GM12878 (cell line): ENCODE measurements at regions not wholly inside any gene's neighbourhood (a gene's known extent, or its start where the extent isn't known, plus 50 kb on each side); places are given as distances from the start of the nearest gene placed in this dataset.

ENCODE experiments used
- ATAC-seq: fragments of 200-7000 bp; cut with Tn5 transposase; 3 replicates; pipeline ENCODE4 v1.9.1; 2020; ENCODE audit warnings: mild to moderate bottlenecking, moderate library complexity
- BruUV-seq: library from RNA; stranded (reverse); fragments of 400-500 nt; replicated peaks from 2 replicates; lab custom pipeline; 2021; lab: Mats Ljungman, UMichigan
- CTCF ChIA-PET: fragments of 300-600 bp; sonication (Branson Sonifier 250); formaldehyde crosslinking; extraction: SDS; loops from one replicate; lab custom pipeline; 2021; ENCODE audit warnings: inconsistent platforms; lab: Yijun Ruan, JAX
- POLR2A ChIA-PET: fragments of 350-600 bp; formaldehyde crosslinking; extraction: SDS; loops from one replicate; lab custom pipeline; 2021; ENCODE audit warnings: inconsistent platforms; lab: Charles Lee
- RAD21 ChIA-PET: fragments of 300-600 bp; sonication (Branson Sonifier 250); formaldehyde crosslinking; loops from one replicate; lab custom pipeline; 2023; ENCODE audit warnings: antibody characterized with exemption; ENCODE audit not compliant: unreplicated experiment; lab: Charles Lee
- SMC1A ChIA-PET: fragments of 300-600 bp; sonication (Branson Sonifier 250); formaldehyde crosslinking; loops from one replicate; lab custom pipeline; 2023; ENCODE audit not compliant: unreplicated experiment, uncharacterized antibody; lab: Charles Lee
- DNase-seq: peaks from one replicate; pipeline ENCODE4 v3.0.0-alpha.2; 2011; ENCODE audit warnings: low read depth, low spot score
- FAIRE-seq: peaks from 3 replicates; lab custom pipeline; 2011; peaks lifted over from hg19 to GRCh38; lab: Jason Lieb, UNC
- H2AFZ ChIP-seq: 2 replicates; pipeline ENCODE4 v1.6.0; 2011; ENCODE audit warnings: low read depth, low read length, control low read depth; ENCODE audit not compliant: control insufficient read depth
- H3K27ac ChIP-seq: 2 replicates; pipeline ENCODE4 v1.5.1; 2011; ENCODE audit warnings: control low read depth; ENCODE audit not compliant: control insufficient read depth, insufficient read depth
- H3K27me3 ChIP-seq, 2 experiments: replicated peaks in 1 of 2; 2 replicates each; pipeline versions ENCODE4 v1.6.0 to v1.6.1; 2011; ENCODE audit warnings: low read length in 1 of 2; ENCODE audit not compliant: control insufficient read depth in 2 of 2, insufficient read depth in 2 of 2
- H3K36me3 ChIP-seq, 2 experiments: 2 replicates each; pipeline ENCODE4 v1.5.1; 2011; ENCODE audit warnings: low read length in 1 of 2; ENCODE audit not compliant: control insufficient read depth in 2 of 2, insufficient read depth in 2 of 2
- H3K4me1 ChIP-seq: 2 replicates; pipeline ENCODE4 v1.6.1; 2011; ENCODE audit warnings: mild to moderate bottlenecking, low read length, moderate library complexity, mixed read lengths; ENCODE audit not compliant: control insufficient read depth, insufficient read depth
- H3K4me2 ChIP-seq: 2 replicates; pipeline ENCODE4 v1.6.0; 2011; ENCODE audit warnings: control low read depth; ENCODE audit not compliant: control insufficient read depth, insufficient read depth
- H3K4me3 ChIP-seq: fragments of 200-600 bp; sonication (generic); 2 replicates; pipeline ENCODE4 v1.5.1; 2016
- H3K79me2 ChIP-seq: 2 replicates; pipeline ENCODE4 v1.6.0; 2011; ENCODE audit warnings: low read length; ENCODE audit not compliant: control insufficient read depth, insufficient read depth
- H3K9ac ChIP-seq: 2 replicates; pipeline ENCODE4 v1.8.0; 2011; ENCODE audit warnings: low read length, control low read depth, mixed read lengths; ENCODE audit not compliant: control insufficient read depth, insufficient read depth
- H3K9me3 ChIP-seq: replicated peaks from 3 replicates; pipeline ENCODE4 v1.5.1; 2011; ENCODE audit warnings: mild to moderate bottlenecking, low read length; ENCODE audit not compliant: control insufficient read depth, insufficient read depth
- H4K20me1 ChIP-seq: 2 replicates; pipeline ENCODE4 v1.6.0; 2011; ENCODE audit not compliant: control insufficient read depth, insufficient read depth
- CHD2 ChIP-seq: IDR thresholded peaks from 2 replicates; pipeline ENCODE4 v1.6.1; 2011; ENCODE audit warnings: low read depth, low read length, improper control_type of control experiment, borderline replicate concordance
- CREM ChIP-seq: IDR thresholded peaks from 2 replicates; pipeline ENCODE4 v1.6.1; 2014; ENCODE audit warnings: antibody characterized with exemption, low read depth
- FOXM1 ChIP-seq: IDR thresholded peaks from 2 replicates; pipeline ENCODE4 v1.6.1; 2012; ENCODE audit warnings: low read depth, mild to moderate bottlenecking, inconsistent platforms, low read length, moderate library complexity
- KLF5 ChIP-seq: fragments of 450-650 bp; IDR thresholded peaks from 2 replicates; pipeline ENCODE4 v1.6.1; 2014; ENCODE audit warnings: mild to moderate bottlenecking; ENCODE audit not compliant: partially characterized antibody
- NFYA ChIP-seq: IDR thresholded peaks from 2 replicates; pipeline ENCODE4 v1.6.1; 2011; ENCODE audit warnings: low read depth, mild to moderate bottlenecking, low read length, improper control_type of control experiment, borderline replicate concordance
- RAD21 ChIP-seq: IDR thresholded peaks from 2 replicates; pipeline ENCODE4 v1.6.1; 2011; ENCODE audit warnings: mild to moderate bottlenecking, low read depth, low read length, moderate library complexity; ENCODE audit not compliant: insufficient read depth
- SIN3A ChIP-seq: IDR thresholded peaks from 2 replicates; pipeline ENCODE4 v1.6.1; 2012; ENCODE audit warnings: low read depth, low read length, improper control_type of control experiment
- SREBF1 ChIP-seq: IDR thresholded peaks from 2 replicates; pipeline ENCODE4 v1.6.1; 2012; ENCODE audit warnings: mild to moderate bottlenecking, low read length
- ZBTB4 ChIP-seq: fragments of 450-650 bp; formaldehyde crosslinking; IDR thresholded peaks from 2 replicates; pipeline ENCODE4 v1.4.0; 2022; ENCODE audit warnings: mild to moderate bottlenecking, moderate library complexity
- ZNF217 ChIP-seq: fragments of 450-650 bp; IDR thresholded peaks from 2 replicates; pipeline ENCODE4 v1.6.1; 2017; ENCODE audit warnings: antibody characterized with exemption, mild to moderate bottlenecking
- WGBS: methylation state at CpG from one replicate; pipeline ENCODE4 v1.1.6; 2016; ENCODE audit warnings: low lambda C conversion rate; ENCODE audit not compliant: insufficient replicate concordance, insufficient coverage; ENCODE audit errors: missing lambda C conversion rate; 5-methylcytosine and 5-hydroxymethylcytosine counted together
- in situ Hi-C: fragments of 300-500 bp; cut with MboI; formaldehyde crosslinking; loops from 9 replicates; pipeline ENCODE4 v1.14.3; 2018; ENCODE audit warnings: mixed read lengths
- intact Hi-C: fragments of 100-400 bp; cut with micrococcal nuclease; formaldehyde crosslinking; loops from one replicate; pipeline ENCODE4 v1.14.2; 2022; ENCODE audit not compliant: unreplicated experiment

GRCh38 chr19:46953955-46954501, 65.6 kb upstream of the NPAS1 start:
- Histone ChIP-seq H3K36me3 (peaks cover 2 to 6% of the 10 kb centered on the region in 2 experiments; a peak in 2 of 4 replicates), H3K4me3 (peak overlapping the region; percentile 23; the same call in 1 of the 2 replicates), H3K9ac (peak overlapping the region; percentile 26; the same call in 1 of the 2 replicates), H3K4me1 (peaks cover 47% of the 10 kb centered on the region), H2AFZ (no peak overlapping the region), H3K27ac (peak overlapping the region; percentile 62)
- POLR2A ChIA-PET, result interaction anchor here (0.5 to 1.8 kb wide), 4 partner anchors 10 to 159 kb away, joined by 3 to 7 read pairs (median 3); partner anchors contain the start of gene ZC3H4
- FAIRE-seq, result no peak
- RAD21 ChIA-PET, result interaction anchor here (0.8 to 1.9 kb wide), 6 partner anchors 9 to 113 kb away, joined by 3 to 5 read pairs (median 4); no protein-coding TSS in a partner anchor
- SMC1A ChIA-PET, result interaction anchor here (0.9 to 3.2 kb wide), 9 partner anchors 10 to 257 kb away, joined by 3 to 21 read pairs (median 4); no protein-coding TSS in a partner anchor
- WGBS, result 80% methylated on average over 6 of the region's 6 CpGs
- in situ Hi-C loops, result no loop called here
- TF ChIP-seq ZNF217 (no peak), CREM (no peak), RAD21 (no peak), FOXM1 (no peak), SREBF1 (no peak), KLF5 (no peak), NFYA (no peak), ZBTB4 (no peak), SIN3A (no peak), CHD2 (no peak)
- TF ChIP-seq, all 136 proteins: peak for 0
- Histone ChIP-seq H3K4me2 (peak overlapping the region; percentile 98), H4K20me1 (peaks cover 3% of the 10 kb centered on the region), H3K9me3 (no peaks in the 10 kb centered on the region; the same call in 2 of the 3 replicates), H3K79me2 (peaks cover 8% of the 10 kb centered on the region), H3K27me3 (no peaks in the 10 kb centered on the region)
- ATAC-seq (peak; percentile 10), DNase-seq (no peak)
- BruUV-seq, result no TSS peak
- intact Hi-C loops, result no loop called here
- CTCF ChIA-PET, result interaction anchor here (0.6 to 2.7 kb wide), 9 partner anchors 9 to 294 kb away, joined by 3 to 11 read pairs (median 4); no protein-coding TSS in a partner anchor
